ENCODE measurements at regions not wholly inside any gene's neighbourhood (a gene's known extent, or its start where the extent isn't known, plus 50 kb on each side); places are given as distances from the start of the nearest gene placed in this dataset.

- Histone ChIP-seq H3K27me3 (no peaks in the 10 kb centered on the region), H3K36me3 (no peaks in the 10 kb centered on the region), H3K27ac (no peak overlapping the region), H3K4me3 (no peak overlapping the region), H3K4me1 (no peaks in the 10 kb centered on the region), H3K9me3 (no peaks in the 10 kb centered on the region)
- ATAC-seq (ENCODE audit: low FRiP score in 2 of 2) (no peak), DNase-seq (no peak)
- TF ChIP-seq, protein P1, sequence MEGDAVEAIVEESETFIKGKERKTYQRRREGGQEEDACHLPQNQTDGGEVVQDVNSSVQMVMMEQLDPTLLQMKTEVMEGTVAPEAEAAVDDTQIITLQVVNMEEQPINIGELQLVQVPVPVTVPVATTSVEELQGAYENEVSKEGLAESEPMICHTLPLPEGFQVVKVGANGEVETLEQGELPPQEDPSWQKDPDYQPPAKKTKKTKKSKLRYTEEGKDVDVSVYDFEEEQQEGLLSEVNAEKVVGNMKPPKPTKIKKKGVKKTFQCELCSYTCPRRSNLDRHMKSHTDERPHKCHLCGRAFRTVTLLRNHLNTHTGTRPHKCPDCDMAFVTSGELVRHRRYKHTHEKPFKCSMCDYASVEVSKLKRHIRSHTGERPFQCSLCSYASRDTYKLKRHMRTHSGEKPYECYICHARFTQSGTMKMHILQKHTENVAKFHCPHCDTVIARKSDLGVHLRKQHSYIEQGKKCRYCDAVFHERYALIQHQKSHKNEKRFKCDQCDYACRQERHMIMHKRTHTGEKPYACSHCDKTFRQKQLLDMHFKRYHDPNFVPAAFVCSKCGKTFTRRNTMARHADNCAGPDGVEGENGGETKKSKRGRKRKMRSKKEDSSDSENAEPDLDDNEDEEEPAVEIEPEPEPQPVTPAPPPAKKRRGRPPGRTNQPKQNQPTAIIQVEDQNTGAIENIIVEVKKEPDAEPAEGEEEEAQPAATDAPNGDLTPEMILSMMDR (IDR thresholded peaks at IDR 0.05): no peak
- TF ChIP-seq POLR2A (IDR thresholded peaks at IDR 0.05) (no peak), EP300 (IDR thresholded peaks at IDR 0.05) (no peak), POLR2AphosphoS5 (IDR thresholded peaks at IDR 0.05) (no peak)
- WGBS, 2 donors: 67 to 68% methylated on average over 5 of the region's 5 CpGs
Observed at GRCh38 chr16:54211203-54211602, 75.4 kb downstream of the IRX3 start.

DNA sequence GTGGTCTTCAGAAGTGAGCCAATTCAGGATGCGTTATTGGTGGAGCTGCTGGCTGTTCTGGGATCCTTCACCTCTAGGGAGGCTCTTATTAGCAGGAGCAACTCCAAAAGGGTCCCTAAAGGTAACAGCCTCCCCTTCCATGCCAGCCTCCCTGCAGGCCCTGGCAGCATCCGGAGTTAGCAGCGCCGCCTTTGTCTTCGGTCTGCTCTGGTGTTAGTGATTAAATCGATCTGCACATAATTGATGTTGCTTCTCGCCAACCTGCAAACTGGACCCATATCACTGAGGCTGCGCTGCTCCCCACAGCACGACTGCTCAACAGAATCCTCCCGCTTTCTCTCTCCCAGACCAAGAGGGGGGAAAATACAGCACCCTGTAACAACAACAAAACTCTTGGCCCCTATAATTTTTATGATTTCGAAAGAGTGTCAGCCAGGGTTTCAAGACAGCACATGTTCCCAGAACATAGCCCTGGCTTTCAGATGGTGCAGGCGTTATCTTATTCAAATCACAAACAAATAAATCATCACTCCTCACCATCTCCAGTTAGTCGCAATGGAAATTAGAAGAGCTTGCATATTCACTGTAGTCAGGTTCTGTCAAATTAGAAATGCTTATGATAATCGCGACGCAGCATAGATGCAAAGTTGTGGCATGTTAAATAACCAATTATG is 76.0 kb downstream of the IRX3 start:
- no peaks in the 10 kb centered on the region for H3K36me3 ChIP-seq
- no peak for ATAC-seq (ENCODE audit: low FRiP score in 2 of 2)
- no peak overlapping the region for H3K27ac ChIP-seq
- no peak for DNase-seq
- 78 to 81% methylated on average over 16 of the region's 16 CpGs for WGBS, 2 donors
- TF ChIP-seq, protein P1 (IDR thresholded peaks at IDR 0.05): no peak
- TF ChIP-seq POLR2A (IDR thresholded peaks at IDR 0.05) (no peak), EP300 (IDR thresholded peaks at IDR 0.05) (no peak), POLR2AphosphoS5 (IDR thresholded peaks at IDR 0.05) (no peak)
- no peaks in the 10 kb centered on the region for H3K4me1 ChIP-seq
- H3K9me3 ChIP-seq: no peaks in the 10 kb centered on the region
- H3K4me3 ChIP-seq: no peak overlapping the region
- H3K27me3 ChIP-seq: no peaks in the 10 kb centered on the region

DNA sequence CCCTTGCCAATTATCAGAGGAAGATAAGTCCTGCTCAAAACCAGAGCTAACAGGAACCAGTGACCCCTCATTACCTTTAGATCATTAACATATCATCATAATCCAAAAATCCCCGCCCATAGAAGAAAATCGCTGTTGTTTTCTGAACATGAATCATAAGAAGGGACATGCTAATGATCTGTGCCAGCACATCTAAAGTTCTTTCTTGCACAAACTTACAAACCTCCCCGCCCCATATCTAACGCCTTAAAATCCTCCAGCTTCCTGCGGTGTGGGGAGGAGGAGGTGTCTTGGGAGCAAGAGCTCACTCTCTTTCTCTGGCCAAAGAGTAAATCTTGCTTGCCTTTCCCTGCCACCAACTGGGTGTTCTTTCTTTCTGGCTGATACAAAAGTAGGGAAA is 78.3 kb downstream of the IRX3 start:
- WGBS, 2 donors: 57 to 63% methylated on average over 5 of the region's 5 CpGs
- ATAC-seq (ENCODE audit: low FRiP score in 2 of 2): peak in 1 of 2 donors; percentile 62
- no peak for TF ChIP-seq POLR2AphosphoS5 (IDR thresholded peaks at IDR 0.05)
- TF ChIP-seq EP300 (IDR thresholded peaks at IDR 0.05): no peak
- TF ChIP-seq, protein P1 (IDR thresholded peaks at IDR 0.05): no peak

GRCh38 chr16:54207837-54208236 is 78.8 kb downstream of the IRX3 start:
- no peaks in the 10 kb centered on the region for H3K4me1 ChIP-seq
- WGBS, 2 donors: 71 to 73% methylated on average over 15 of the region's 15 CpGs
- H3K27ac ChIP-seq: no peak overlapping the region
- no peaks in the 10 kb centered on the region for H3K36me3 ChIP-seq
- DNase-seq: no peak
- H3K9me3 ChIP-seq: no peaks in the 10 kb centered on the region
- no peak overlapping the region for H3K4me3 ChIP-seq
- no peak for ATAC-seq (ENCODE audit: low FRiP score in 2 of 2)
- TF ChIP-seq POLR2A (IDR thresholded peaks at IDR 0.05) (no peak), EP300 (IDR thresholded peaks at IDR 0.05) (no peak), POLR2AphosphoS5 (IDR thresholded peaks at IDR 0.05) (no peak)
- TF ChIP-seq, protein P1 (IDR thresholded peaks at IDR 0.05): no peak
- no peaks in the 10 kb centered on the region for H3K27me3 ChIP-seq

More for the DNA sequence above, 78.3 kb downstream of the IRX3 start:
- Histone ChIP-seq H3K27me3 (no peaks in the 10 kb centered on the region), H3K4me3 (no peak overlapping the region), H3K4me1 (no peaks in the 10 kb centered on the region), H3K36me3 (no peaks in the 10 kb centered on the region), H3K27ac (no peak overlapping the region), H3K9me3 (no peaks in the 10 kb centered on the region)
- DNase-seq: no peak

- Histone ChIP-seq H3K27ac (no peak overlapping the region), H3K9me3 (no peaks in the 10 kb centered on the region), H3K4me3 (no peak overlapping the region), H3K4me1 (no peaks in the 10 kb centered on the region), H3K27me3 (no peaks in the 10 kb centered on the region), H3K36me3 (no peaks in the 10 kb centered on the region)
- no peak for ATAC-seq (ENCODE audit: low FRiP score in 2 of 2)
- DNase-seq: peak in 1 of 2 donors; percentile 27
- TF ChIP-seq EP300 (IDR thresholded peaks at IDR 0.05) (no peak), POLR2AphosphoS5 (IDR thresholded peaks at IDR 0.05) (no peak), POLR2A (IDR thresholded peaks at IDR 0.05) (no peak)
- TF ChIP-seq, protein P1 (IDR thresholded peaks at IDR 0.05): no peak
- 78 to 81% methylated on average over 6 to 7 of the region's 7 CpGs for WGBS, 2 donors
Observed at GRCh38 chr16:54204756-54205155, 81.8 kb downstream of the IRX3 start.
